ENCODE measurements at regions not wholly inside any gene's neighbourhood (a gene's known extent, or its start where the extent isn't known, plus 50 kb on each side); places are given as distances from the start of the nearest gene placed in this dataset.
A peak's percentile ranks its signal among the peaks of the same experiment; 100 is the strongest.

DNA sequence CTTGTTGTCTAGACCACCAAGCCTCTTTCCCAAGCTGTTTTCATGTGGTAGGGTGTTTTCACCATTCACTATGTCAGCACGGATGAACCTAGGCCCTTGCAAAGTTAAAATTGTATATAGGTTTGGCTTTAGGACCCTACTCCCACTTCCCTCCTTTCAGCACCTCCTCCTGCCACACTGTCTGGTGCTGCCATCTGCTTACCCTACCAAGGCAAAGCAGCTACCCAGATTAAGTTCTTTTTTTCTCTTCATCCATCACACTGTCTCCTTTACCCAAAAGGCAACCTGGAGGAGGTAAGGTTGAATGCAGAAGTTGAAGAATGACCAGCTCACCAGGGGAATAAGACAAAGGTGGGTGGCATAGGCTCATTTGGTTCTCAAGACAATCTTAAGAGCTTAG, 184.0 kb downstream of the CDC5L start:
- Histone ChIP-seq H3K4me1 (ENCODE audit: control insufficient read depth in 2 of 3, insufficient read depth in 2 of 3, low read depth in 1 of 3, low read length in 3 of 3) (no peaks in the 10 kb centered on the region), H3K4me3 (ENCODE audit: low read length in 3 of 3) (no peak overlapping the region), H3K27me3 (ENCODE audit: control insufficient read depth, insufficient read depth, low read length) (no peaks in the 10 kb centered on the region), H3K36me3 (ENCODE audit: control insufficient read depth in 2 of 3, insufficient read depth in 3 of 3, low read length in 3 of 3) (no peaks in the 10 kb centered on the region), H3K9me3 (ENCODE audit: control insufficient read depth in 2 of 3, insufficient read depth in 1 of 3, low read length in 3 of 3) (no peaks in the 10 kb centered on the region), H3K9ac (ENCODE audit: low read length in 3 of 3) (no peak overlapping the region), H3K27ac (ENCODE audit: low read depth in 2 of 2, low read length in 2 of 2) (no peak overlapping the region)
- no peak for FAIRE-seq
- intact Hi-C loops (cut with DNase I): no loop called here
- no peak for DNase-seq
- TF ChIP-seq, protein P1, sequence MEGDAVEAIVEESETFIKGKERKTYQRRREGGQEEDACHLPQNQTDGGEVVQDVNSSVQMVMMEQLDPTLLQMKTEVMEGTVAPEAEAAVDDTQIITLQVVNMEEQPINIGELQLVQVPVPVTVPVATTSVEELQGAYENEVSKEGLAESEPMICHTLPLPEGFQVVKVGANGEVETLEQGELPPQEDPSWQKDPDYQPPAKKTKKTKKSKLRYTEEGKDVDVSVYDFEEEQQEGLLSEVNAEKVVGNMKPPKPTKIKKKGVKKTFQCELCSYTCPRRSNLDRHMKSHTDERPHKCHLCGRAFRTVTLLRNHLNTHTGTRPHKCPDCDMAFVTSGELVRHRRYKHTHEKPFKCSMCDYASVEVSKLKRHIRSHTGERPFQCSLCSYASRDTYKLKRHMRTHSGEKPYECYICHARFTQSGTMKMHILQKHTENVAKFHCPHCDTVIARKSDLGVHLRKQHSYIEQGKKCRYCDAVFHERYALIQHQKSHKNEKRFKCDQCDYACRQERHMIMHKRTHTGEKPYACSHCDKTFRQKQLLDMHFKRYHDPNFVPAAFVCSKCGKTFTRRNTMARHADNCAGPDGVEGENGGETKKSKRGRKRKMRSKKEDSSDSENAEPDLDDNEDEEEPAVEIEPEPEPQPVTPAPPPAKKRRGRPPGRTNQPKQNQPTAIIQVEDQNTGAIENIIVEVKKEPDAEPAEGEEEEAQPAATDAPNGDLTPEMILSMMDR (IDR thresholded peaks at IDR 0.05; ENCODE audit: borderline replicate concordance, extremely low read depth, insufficient read depth): no peak

DNA sequence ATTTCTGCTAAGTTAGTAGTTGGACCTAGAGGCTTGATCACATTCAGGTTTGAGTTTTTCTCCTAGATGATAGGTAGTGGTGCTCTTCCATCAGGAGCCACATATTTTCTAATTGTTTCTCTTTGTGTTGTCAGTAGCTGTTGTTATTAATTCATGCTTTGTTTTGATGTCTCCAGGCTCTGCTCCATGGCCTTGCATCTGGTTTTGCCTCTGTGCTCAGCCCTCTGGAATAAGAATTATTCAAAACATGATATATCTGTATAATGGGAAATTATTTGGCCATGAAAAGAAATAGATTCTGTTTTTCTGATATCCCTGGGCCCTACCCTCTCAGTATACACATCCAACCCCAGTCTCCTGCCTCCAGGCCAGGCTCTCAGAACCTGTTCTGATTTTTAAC, 184.8 kb downstream of the CDC5L start:
- no peak overlapping the region for H3K9ac ChIP-seq (ENCODE audit: low read length in 3 of 3)
- FAIRE-seq (no peak), DNase-seq (no peak)
- no peaks in the 10 kb centered on the region for H3K4me1 ChIP-seq (ENCODE audit: control insufficient read depth in 2 of 3, insufficient read depth in 2 of 3, low read depth in 1 of 3, low read length in 3 of 3)
- TF ChIP-seq, protein P1 (IDR thresholded peaks at IDR 0.05; ENCODE audit: borderline replicate concordance, extremely low read depth, insufficient read depth): no peak
- H3K27ac ChIP-seq (ENCODE audit: low read depth in 2 of 2, low read length in 2 of 2): no peak overlapping the region
- no peak overlapping the region for H3K4me3 ChIP-seq (ENCODE audit: low read length in 3 of 3)
- H3K9me3 ChIP-seq (ENCODE audit: control insufficient read depth in 2 of 3, insufficient read depth in 1 of 3, low read length in 3 of 3): no peaks in the 10 kb centered on the region
- H3K27me3 ChIP-seq (ENCODE audit: control insufficient read depth, insufficient read depth, low read length): no peaks in the 10 kb centered on the region
- H3K36me3 ChIP-seq (ENCODE audit: control insufficient read depth in 2 of 3, insufficient read depth in 3 of 3, low read length in 3 of 3): no peaks in the 10 kb centered on the region
- intact Hi-C loops (cut with DNase I): no loop called here

DNA sequence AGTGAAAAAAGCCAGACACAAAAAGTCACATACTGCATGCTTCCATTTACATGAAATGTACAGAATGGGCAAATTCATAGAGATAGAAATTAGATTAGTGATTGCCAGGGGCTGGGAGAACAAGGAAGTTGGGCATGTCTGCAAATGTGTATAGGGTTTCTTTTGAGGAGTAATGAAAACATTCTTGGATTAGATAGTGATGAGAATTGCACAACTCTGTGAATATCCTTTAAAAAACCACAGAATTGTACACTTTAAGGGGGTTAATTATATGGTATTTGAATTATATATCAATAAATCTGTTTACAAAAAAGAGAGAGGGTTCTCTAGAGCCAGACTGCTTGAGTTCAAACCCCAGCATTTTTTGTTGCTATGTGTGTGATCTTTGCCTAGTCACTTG, 188.1 kb downstream of the CDC5L start:
- intact Hi-C loops (cut with DNase I): no loop called here
- H3K9me3 ChIP-seq (ENCODE audit: control insufficient read depth in 2 of 3, insufficient read depth in 1 of 3, low read length in 3 of 3): no peaks in the 10 kb centered on the region
- no peak overlapping the region for H3K4me3 ChIP-seq (ENCODE audit: low read length in 3 of 3)
- H3K9ac ChIP-seq (ENCODE audit: low read length in 3 of 3): no peak overlapping the region
- no peaks in the 10 kb centered on the region for H3K36me3 ChIP-seq (ENCODE audit: control insufficient read depth in 2 of 3, insufficient read depth in 3 of 3, low read length in 3 of 3)
- no peak overlapping the region for H3K27ac ChIP-seq (ENCODE audit: low read depth in 2 of 2, low read length in 2 of 2)
- H3K4me1 ChIP-seq (ENCODE audit: control insufficient read depth in 2 of 3, insufficient read depth in 2 of 3, low read depth in 1 of 3, low read length in 3 of 3): no peaks in the 10 kb centered on the region
- no peaks in the 10 kb centered on the region for H3K27me3 ChIP-seq (ENCODE audit: control insufficient read depth, insufficient read depth, low read length)
- FAIRE-seq (no peak), DNase-seq (no peak)
- TF ChIP-seq, protein P1 (IDR thresholded peaks at IDR 0.05; ENCODE audit: borderline replicate concordance, extremely low read depth, insufficient read depth): no peak

DNA sequence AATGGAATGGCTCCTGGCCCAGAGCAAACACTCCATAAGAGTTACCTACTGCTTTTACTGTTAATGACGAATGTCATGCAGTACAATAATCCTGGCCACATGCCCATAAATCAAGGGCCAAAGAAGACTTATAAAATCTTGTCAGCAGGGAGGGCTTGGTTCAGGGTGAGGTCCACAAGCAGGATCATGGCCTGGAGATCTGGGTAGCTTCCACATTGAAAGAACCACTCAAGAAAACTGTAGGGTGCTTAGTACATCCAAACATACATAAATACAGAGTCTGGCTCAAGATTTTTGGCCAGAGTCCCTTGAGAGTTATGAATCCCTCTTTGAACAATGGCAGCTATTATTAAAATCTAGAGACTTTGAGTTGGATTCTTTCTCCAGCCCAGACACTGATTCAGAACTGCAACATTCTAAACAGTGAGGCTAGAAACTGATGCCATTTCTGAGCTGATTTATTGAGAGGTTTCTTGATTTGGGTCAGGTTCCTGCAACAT, 188.7 kb downstream of the CDC5L start:
- TF ChIP-seq, protein P1 (IDR thresholded peaks at IDR 0.05; ENCODE audit: borderline replicate concordance, extremely low read depth, insufficient read depth): no peak
- H3K4me1 ChIP-seq (ENCODE audit: control insufficient read depth in 2 of 3, insufficient read depth in 2 of 3, low read depth in 1 of 3, low read length in 3 of 3): no peaks in the 10 kb centered on the region
- no peak overlapping the region for H3K27ac ChIP-seq (ENCODE audit: low read depth in 2 of 2, low read length in 2 of 2)
- DNase-seq: peak in 2 of 5 donors; percentile 34 to 67
- intact Hi-C loops (cut with DNase I): no loop called here
- no peak overlapping the region for H3K9ac ChIP-seq (ENCODE audit: low read length in 3 of 3)
- no peaks in the 10 kb centered on the region for H3K27me3 ChIP-seq (ENCODE audit: control insufficient read depth, insufficient read depth, low read length)
- H3K9me3 ChIP-seq (ENCODE audit: control insufficient read depth in 2 of 3, insufficient read depth in 1 of 3, low read length in 3 of 3): no peaks in the 10 kb centered on the region
- no peak for FAIRE-seq
- H3K4me3 ChIP-seq (ENCODE audit: low read length in 3 of 3): no peak overlapping the region
- H3K36me3 ChIP-seq (ENCODE audit: control insufficient read depth in 2 of 3, insufficient read depth in 3 of 3, low read length in 3 of 3): no peaks in the 10 kb centered on the region

All from kidney (tissue), 13 donors.